NCI-H345 treated with DMSO at 0.1 percent for 48 hours (cell line): ENCODE measurements at regions not wholly inside any gene's neighbourhood (a gene's known extent, or its start where the extent isn't known, plus 50 kb on each side); places are given as distances from the start of the nearest gene placed in this dataset.
"Not testable (repeated sequence)": the region's sequence is repeated elsewhere in the genome, so short reads cannot be mapped to it uniquely, and the experiment has no call there.

Source experiments
- DNase-seq: peaks from one replicate; lab custom pipeline; 2025; ENCODE audit not compliant: unreplicated experiment; lab: John Stamatoyannopoulos, UW

GRCh38 chr3:14252321-14253021 lies 73.9 kb downstream of the LSM3 start:
- no peak for DNase-seq

DNA sequence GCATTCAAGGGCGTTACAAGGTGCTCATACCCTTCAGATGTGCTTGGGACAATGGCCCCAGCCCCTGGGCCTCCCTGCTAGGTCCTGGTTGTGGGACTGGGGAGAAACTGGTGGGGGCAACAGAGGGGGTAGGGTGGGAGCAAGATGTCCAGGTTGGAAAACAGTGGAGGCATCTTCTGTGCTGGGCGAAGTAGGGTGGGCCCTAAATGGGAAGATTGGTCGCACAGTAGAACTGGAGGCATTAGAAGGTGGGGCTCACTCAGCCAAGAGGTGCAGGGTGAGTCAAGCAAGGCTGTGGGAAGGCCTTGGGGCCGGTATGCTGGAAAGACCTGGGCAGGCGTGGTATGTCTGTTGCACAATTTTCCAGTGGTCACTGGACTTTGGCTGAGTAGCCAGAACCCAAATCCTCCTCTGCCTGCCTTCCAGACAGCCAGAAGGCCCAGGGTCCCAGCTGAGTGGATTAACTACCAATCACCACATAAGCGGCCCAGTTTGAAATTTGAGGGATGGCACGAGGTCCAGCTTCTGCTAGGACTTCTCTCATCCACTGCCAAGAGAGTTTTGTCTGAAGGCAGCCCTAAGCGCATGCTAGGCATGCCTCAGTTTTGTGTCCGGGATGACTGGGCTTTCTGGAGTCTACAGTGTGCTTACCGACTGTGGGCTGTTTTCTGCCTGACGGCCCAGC lies 74.5 kb downstream of the LSM3 start:
- DNase-seq = no peak

DNA sequence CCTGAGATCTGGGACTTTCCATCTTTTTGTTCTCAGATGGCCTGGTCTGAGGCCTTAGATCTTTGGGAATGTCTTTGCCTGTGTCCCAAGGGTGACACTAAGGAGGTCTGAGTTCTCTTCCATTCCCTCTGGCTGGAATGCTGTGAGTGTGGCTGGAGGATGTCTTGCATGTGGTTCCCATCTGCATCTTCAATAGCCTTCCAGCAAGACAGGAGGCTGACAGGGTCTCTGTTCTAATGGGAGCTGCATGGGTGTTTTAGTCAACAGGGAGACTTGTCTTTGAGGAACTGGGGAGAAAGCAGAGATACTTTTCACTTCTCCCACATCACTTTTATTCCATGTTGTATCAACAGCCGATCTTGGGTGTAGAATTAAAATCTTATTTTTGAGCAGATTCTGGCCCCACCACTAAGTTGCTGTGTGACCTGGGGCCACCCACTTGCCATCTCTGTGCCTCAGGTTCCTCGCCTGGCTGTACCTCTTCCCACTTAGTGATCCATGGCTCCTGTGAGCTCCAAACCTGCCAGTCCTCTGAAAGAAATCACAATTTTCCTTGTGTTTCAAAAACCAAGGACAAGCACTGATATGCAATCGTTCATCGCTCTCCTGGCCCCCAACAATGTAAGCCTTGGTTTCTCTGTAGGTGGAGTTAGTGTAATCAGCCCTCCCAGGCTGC lies 75.2 kb downstream of the LSM3 start:
- DNase-seq = no peak

- DNase-seq = no peak
Observed at GRCh38 chr3:14254812-14255702, 76.4 kb downstream of the LSM3 start.

DNA sequence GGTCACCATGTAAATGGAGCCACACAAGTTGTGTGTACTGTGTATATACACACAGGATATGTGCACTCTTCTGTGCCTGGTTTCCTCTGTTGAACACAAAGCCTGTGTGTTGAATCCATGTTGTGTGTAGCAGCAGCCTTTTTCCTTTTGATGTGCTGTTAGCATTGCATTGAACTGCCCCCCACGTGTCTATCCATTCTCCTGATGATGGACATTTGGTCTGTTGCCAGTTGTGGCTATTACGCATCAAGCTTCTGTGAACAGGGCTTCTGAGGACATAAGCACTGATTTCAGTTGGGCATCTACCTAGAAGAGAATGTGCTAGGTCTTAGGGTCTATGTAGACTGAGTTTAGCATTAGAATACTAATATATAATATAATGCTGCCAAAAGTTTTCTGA lies 77.4 kb downstream of the LSM3 start:
- DNase-seq = no peak

DNA sequence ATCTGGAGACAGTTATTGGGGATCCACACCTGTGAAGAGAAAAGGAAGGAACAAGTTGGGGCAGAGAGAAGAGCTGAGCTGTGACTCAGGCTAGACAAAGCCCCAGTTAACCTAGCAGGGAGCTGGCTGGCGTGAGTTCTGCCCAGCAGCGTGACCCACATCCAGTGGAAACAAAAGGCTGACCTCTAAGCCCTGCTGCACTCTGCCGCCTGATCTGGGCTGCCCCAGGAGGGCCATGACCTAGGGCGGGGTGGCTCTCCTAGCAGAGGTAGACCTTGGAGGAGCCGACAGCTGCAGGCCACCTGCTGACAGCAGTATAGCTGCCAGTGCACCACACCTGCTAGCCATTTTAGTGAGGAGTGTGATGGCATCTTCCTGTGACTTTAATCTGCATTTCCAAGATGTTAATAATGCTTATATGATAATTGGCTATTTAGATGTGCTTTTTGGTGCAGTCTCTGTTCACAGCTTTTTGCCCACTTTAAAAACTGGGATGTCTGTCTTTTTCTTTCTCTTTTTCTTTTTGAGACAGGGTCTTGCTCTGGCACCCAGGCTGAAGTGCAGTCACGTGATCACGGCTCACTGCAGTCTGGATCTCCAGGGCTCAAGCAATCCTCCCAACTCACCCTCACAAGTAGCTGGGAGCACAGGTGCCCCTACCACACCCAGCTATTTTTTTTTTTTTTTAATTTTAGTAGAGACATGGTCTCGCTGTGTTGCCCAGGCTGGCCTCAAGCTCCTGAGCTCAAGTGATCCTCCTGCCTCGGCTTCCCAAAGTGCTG lies 78.1 kb downstream of the LSM3 start:
- DNase-seq = no peak

GRCh38 chr3:14258906-14259904 lies 80.6 kb downstream of the LSM3 start:
- DNase-seq = no peak

GRCh38 chr3:14260463-14260862 lies 81.8 kb downstream of the LSM3 start:
- DNase-seq = no peak

DNA sequence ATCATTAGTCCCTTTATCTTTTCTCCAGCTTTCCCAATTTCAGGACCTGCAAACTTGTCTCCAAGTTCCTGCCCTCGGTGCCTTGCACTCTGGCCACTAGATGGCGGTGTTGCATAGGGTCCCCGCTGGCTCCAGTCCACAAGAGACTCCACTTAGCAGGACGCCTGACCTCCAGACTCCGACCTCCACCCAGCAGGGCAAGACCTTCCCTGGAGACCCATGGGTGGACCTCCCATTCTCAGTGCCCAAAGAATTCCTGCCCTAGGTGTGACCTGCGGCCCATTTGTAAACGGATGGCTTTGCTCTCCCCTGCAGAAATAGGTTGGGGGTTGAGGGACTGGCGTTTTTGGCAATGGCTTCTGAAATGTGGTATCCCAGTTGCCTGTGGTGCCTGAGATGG lies 82.6 kb downstream of the LSM3 start:
- DNase-seq = peak; percentile 29

DNA sequence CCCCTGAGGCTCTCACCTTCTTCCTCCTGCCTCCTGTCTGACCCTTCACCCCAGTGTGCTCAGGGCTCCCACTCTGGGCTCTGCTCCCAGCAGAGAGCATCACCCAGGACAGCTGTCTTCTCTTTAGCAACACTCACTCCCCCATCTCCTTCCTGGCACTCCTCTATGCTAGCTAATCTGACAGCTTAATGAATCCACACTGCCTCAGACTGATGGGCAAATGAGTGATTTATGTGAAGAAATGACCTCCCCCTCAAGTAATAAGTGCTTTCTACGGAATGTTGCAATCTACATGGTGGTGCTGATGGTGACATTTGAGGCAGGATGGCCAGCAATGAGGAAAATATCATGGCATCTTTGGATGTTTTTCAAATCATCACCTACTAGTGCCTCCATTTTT lies 83.6 kb downstream of the LSM3 start:
- no peak for DNase-seq

DNA sequence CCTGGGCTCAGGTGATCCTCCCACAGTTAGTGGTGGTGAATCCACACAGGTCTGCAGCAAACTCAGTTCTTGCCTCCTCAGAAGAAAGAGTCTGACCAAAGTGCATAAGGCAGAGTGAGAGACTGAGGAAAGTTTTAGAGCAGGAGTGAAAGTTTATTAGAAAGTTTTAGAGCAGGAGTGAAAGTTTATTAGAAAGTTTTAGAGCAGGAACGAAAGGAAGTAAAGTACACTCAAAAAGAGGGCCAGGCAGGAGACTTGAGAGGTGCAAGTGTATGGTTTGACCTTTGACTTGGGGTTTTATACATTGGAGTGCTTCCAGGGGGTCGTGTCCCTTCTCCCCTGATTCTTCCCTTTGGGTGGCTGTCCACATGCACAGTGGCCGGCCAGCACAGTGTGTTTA lies 84.2 kb downstream of the LSM3 start:
- no peak for DNase-seq

- DNase-seq = no peak
Observed at GRCh38 chr3:14263317-14264005, 84.8 kb downstream of the LSM3 start.

DNA sequence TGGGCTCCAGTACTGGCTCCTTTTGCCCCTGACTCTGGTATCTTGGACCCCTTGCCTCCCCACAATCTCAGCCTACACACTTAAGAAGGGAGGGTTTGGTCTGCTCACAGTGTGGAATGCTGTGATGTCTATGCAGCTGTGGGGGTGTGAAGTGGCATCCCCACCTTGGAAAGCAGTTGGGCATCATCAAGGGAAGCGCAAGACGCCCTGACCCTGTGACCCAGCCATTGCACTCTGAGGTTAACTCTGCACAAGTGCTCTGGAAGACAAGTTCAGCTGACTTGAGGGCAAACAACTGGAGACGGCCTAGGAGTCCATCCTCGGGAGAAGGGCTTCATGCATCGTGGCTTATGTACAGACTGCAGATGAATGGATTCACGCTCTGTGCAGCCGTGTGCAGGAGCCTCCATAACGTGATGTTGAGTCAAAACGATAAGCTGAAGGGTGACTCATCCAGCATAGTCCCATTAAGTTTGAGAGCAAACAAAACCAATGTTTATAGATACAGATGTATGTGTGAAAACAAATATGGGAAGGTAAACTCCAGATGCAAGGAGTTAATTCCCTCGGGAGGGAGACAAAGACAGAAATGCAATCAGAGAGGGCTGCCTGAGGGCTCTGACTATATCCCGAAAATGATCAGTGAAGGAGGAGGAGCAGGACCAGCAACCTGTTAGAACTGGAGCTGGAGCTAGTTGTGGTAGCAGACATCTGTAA lies 86.8 kb downstream of the LSM3 start:
- DNase-seq = peak; percentile 88

DNA sequence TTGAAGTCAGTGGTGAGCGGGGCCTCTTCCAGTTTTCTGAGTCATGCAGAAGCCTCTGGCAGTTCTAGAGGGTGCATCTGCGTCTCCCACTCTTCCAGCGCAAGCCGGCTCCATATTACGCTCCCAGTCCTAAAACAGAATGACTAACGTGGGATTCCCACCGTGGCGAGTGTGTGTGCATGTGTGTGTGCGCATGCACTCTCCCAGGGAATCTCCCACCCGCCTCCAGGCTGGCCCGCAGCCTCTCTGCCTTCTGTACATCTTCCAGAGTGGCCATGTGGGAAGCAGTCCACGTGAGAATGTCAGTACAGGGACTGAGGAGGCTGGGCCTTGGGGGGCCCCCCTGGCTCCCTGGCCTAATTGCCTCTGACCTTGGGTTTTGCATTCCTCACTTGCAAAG lies 87.7 kb downstream of the LSM3 start:
- no peak for DNase-seq

- DNase-seq = no peak
Observed at GRCh38 chr3:14267976-14268375, 89.4 kb downstream of the LSM3 start.

- DNase-seq = no peak
Observed at GRCh38 chr3:14268897-14269296, 90.3 kb downstream of the LSM3 start.

DNA sequence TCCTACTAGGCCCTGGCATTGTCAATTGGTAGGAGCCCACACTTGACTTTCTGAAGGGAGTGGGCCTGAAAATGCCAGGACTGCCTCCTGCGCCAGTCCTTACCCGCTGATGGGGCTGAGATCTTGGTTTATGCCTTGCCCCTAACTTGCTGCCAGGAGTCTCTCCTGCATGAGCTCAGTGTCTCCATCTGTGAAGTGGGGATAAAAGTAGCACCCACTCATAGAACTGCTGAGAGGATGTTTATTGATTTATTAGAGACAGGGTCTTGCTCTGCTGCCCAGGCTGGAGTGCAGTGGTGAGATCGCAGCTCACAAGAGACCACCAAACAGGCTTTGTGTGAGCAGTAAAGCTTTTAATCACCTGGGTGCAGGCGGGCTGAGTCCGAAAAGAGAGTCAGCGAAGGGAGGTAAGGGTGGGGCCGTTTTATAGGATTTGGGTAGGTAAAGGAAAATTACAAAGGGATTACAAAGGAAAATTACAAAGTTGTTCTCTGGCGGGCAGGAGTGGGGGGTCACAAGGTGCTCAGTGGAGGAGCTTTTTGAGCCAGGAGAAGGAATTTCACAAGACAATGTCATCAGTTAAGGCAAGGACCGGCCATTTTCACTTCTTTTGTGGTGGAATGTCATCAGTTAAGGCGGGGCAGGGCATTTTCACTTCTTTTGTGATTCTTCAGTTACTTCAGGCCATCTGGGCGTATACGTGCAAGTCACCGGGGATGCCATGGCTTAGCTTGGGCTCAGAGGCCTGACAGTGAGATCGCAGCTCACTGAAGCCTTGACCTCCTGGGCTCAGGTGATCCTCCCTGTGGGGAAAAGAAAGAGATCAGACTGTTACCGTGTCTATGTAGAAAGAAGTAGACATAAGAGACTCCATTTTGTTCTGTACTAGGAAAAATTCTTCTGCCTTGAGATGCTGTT lies 93.7 kb downstream of the LSM3 start:
- not testable (repeated sequence) for DNase-seq
